Ectodermal cell (in vitro differentiated cells): ENCODE measurements at regions not wholly inside any gene's neighbourhood (a gene's known extent, or its start where the extent isn't known, plus 50 kb on each side); places are given as distances from the start of the nearest gene placed in this dataset.

Experiments
- H3K27ac ChIP-seq: 2 replicates; pipeline ENCODE4 v1.7.0; 2013; ENCODE audit warnings: mild to moderate bottlenecking, low read depth, low read length; ENCODE audit not compliant: insufficient read depth, poor library complexity, severe bottlenecking
- H3K27me3 ChIP-seq: 2 replicates; pipeline ENCODE4 v1.7.0; 2013; ENCODE audit warnings: mild to moderate bottlenecking, low read length; ENCODE audit not compliant: insufficient read depth, control insufficient read depth, poor library complexity, severe bottlenecking
- H3K36me3 ChIP-seq: one replicate; pipeline ENCODE4 v1.7.0; 2013; ENCODE audit warnings: low read length; ENCODE audit not compliant: control insufficient read depth, insufficient read depth
- H3K4me1 ChIP-seq: one replicate; pipeline ENCODE4 v1.7.0; 2013; ENCODE audit warnings: low read length; ENCODE audit not compliant: control insufficient read depth, insufficient read depth
- H3K4me3 ChIP-seq: 2 replicates; pipeline ENCODE4 v1.7.0; 2013; ENCODE audit warnings: low read depth, low read length, control low read depth; ENCODE audit not compliant: insufficient read depth
- H3K9me3 ChIP-seq: 2 replicates; pipeline ENCODE4 v1.7.0; 2013; ENCODE audit warnings: mild to moderate bottlenecking, low read length, moderate library complexity; ENCODE audit not compliant: control insufficient read depth
- WGBS, 2 experiments: methylation state at CpG; one replicate each; pipeline ENCODE4 v1.1.7; 2013; ENCODE audit warnings: missing lambda C conversion rate in 2 of 2; 5-methylcytosine and 5-hydroxymethylcytosine counted together

- 57 to 74% methylated on average over 3 to 4 of the region's 4 CpGs for WGBS, 2 experiments
Observed at GRCh38 chr15:35173444-35174118, 88.5 kb upstream of the NANOGP8 start.

GRCh38 chr15:35170207-35170606, 85.1 kb upstream of the NANOGP8 start:
- H3K4me1 ChIP-seq: no peaks in the 10 kb centered on the region
- H3K27me3 ChIP-seq: no peaks in the 10 kb centered on the region
- H3K36me3 ChIP-seq: no peaks in the 10 kb centered on the region
- H3K4me3 ChIP-seq: no peak overlapping the region
- no peaks in the 10 kb centered on the region for H3K9me3 ChIP-seq
- H3K27ac ChIP-seq: no peak overlapping the region
- 91 to 97% methylated on average over 2 of the region's 3 CpGs for WGBS, 2 experiments

More at GRCh38 chr15:35173444-35174118, 88.5 kb upstream of the NANOGP8 start:
- H3K27me3 ChIP-seq: no peaks in the 10 kb centered on the region
- H3K27ac ChIP-seq: no peak overlapping the region
- no peak overlapping the region for H3K4me3 ChIP-seq
- H3K4me1 ChIP-seq: no peaks in the 10 kb centered on the region
- no peaks in the 10 kb centered on the region for H3K9me3 ChIP-seq
- no peaks in the 10 kb centered on the region for H3K36me3 ChIP-seq

GRCh38 chr15:35168464-35168863, 83.4 kb upstream of the NANOGP8 start:
- H3K4me3 ChIP-seq: no peak overlapping the region
- H3K27me3 ChIP-seq: no peaks in the 10 kb centered on the region
- no peaks in the 10 kb centered on the region for H3K4me1 ChIP-seq
- no peaks in the 10 kb centered on the region for H3K9me3 ChIP-seq
- 100% methylated on average over 3 of the region's 4 CpGs for WGBS, 2 experiments
- H3K36me3 ChIP-seq: no peaks in the 10 kb centered on the region
- no peak overlapping the region for H3K27ac ChIP-seq

GRCh38 chr15:35167675-35168074, 82.6 kb upstream of the NANOGP8 start:
- Histone ChIP-seq H3K27me3 (no peaks in the 10 kb centered on the region), H3K27ac (no peak overlapping the region), H3K9me3 (no peaks in the 10 kb centered on the region), H3K36me3 (no peaks in the 10 kb centered on the region), H3K4me1 (no peaks in the 10 kb centered on the region), H3K4me3 (no peak overlapping the region)
- 100% methylated on average over 1 of the region's 2 CpGs for WGBS, 2 experiments

GRCh38 chr15:35166730-35167359, 81.8 kb upstream of the NANOGP8 start:
- Histone ChIP-seq H3K9me3 (no peaks in the 10 kb centered on the region), H3K36me3 (no peaks in the 10 kb centered on the region), H3K27ac (no peak overlapping the region), H3K4me3 (no peak overlapping the region), H3K27me3 (no peaks in the 10 kb centered on the region), H3K4me1 (no peaks in the 10 kb centered on the region)
- WGBS, 2 experiments: 89% methylated on average over 3 of the region's 3 CpGs; no CpG with 5 or more reads in 1 of the 2 experiments

GRCh38 chr15:35161694-35162093, 76.6 kb upstream of the NANOGP8 start:
- Histone ChIP-seq H3K4me3 (no peak overlapping the region), H3K9me3 (no peaks in the 10 kb centered on the region), H3K36me3 (no peaks in the 10 kb centered on the region), H3K27ac (no peak overlapping the region), H3K4me1 (no peaks in the 10 kb centered on the region), H3K27me3 (no peaks in the 10 kb centered on the region)
- 100% methylated on average over 1 of the region's 1 CpG for WGBS, 2 experiments

- 95 to 98% methylated on average over 2 of the region's 2 CpGs for WGBS, 2 experiments
- no peaks in the 10 kb centered on the region for H3K4me1 ChIP-seq
- no peaks in the 10 kb centered on the region for H3K9me3 ChIP-seq
- H3K4me3 ChIP-seq: no peak overlapping the region
- no peaks in the 10 kb centered on the region for H3K27me3 ChIP-seq
- no peak overlapping the region for H3K27ac ChIP-seq
- no peaks in the 10 kb centered on the region for H3K36me3 ChIP-seq
Observed at GRCh38 chr15:35159170-35159569, 74.1 kb upstream of the NANOGP8 start.

- WGBS, 2 experiments: 94 to 95% methylated on average over 4 to 6 of the region's 8 CpGs
- Histone ChIP-seq H3K4me3 (no peak overlapping the region), H3K9me3 (no peaks in the 10 kb centered on the region), H3K27me3 (no peaks in the 10 kb centered on the region), H3K27ac (no peak overlapping the region), H3K36me3 (no peaks in the 10 kb centered on the region), H3K4me1 (no peaks in the 10 kb centered on the region)
Observed at GRCh38 chr15:35151782-35152181, 66.7 kb upstream of the NANOGP8 start.

- H3K4me3 ChIP-seq: no peak overlapping the region
- H3K36me3 ChIP-seq: no peaks in the 10 kb centered on the region
- no peak overlapping the region for H3K27ac ChIP-seq
- no peaks in the 10 kb centered on the region for H3K4me1 ChIP-seq
- H3K27me3 ChIP-seq: no peaks in the 10 kb centered on the region
- no peaks in the 10 kb centered on the region for H3K9me3 ChIP-seq
- 97 to 100% methylated on average over 2 of the region's 2 CpGs for WGBS, 2 experiments
Observed at GRCh38 chr15:35151381-35151780, 66.3 kb upstream of the NANOGP8 start.

- Histone ChIP-seq H3K4me1 (no peaks in the 10 kb centered on the region), H3K4me3 (no peak overlapping the region), H3K36me3 (no peaks in the 10 kb centered on the region), H3K27me3 (no peaks in the 10 kb centered on the region), H3K9me3 (no peaks in the 10 kb centered on the region), H3K27ac (no peak overlapping the region)
- 94 to 96% methylated on average over 3 of the region's 3 CpGs for WGBS, 2 experiments
Observed at GRCh38 chr15:35150361-35150760, 65.3 kb upstream of the NANOGP8 start.
